PC-9 (cell line): ENCODE measurements at regions not wholly inside any gene's neighbourhood (a gene's known extent, or its start where the extent isn't known, plus 50 kb on each side); places are given as distances from the start of the nearest gene placed in this dataset.
"Not testable (repeated sequence)": the region's sequence is repeated elsewhere in the genome, so short reads cannot be mapped to it uniquely, and the experiment has no call there.

Experiments
- BruUV-seq: library from RNA; stranded (reverse); fragments of 400-500 nt; replicated peaks from 2 replicates; lab custom pipeline; 2021; lab: Mats Ljungman, UMichigan
- CTCF ChIA-PET: fragments of 300-600 bp; sonication (Branson Sonifier 250); formaldehyde crosslinking; loops from one replicate; lab custom pipeline; 2022; ENCODE audit warnings: antibody characterized with exemption; lab: Charles Lee
- POLR2A ChIA-PET: fragments of 300-600 bp; sonication (Branson Sonifier 250); formaldehyde crosslinking; loops from one replicate; lab custom pipeline; 2022; ENCODE audit warnings: antibody characterized with exemption; ENCODE audit not compliant: unreplicated experiment; lab: Charles Lee
- DNase-seq, 2 experiments: peaks; one replicate each; pipeline versions ENCODE4 v3.0.0 to v3.0.0-alpha.2; 2015 to 2022; ENCODE audit warnings: mixed read lengths in 1 of 2
- H2AFZ ChIP-seq: fragments of 200-600 bp; sonication (generic); 2 replicates; pipeline ENCODE4 v1.8.1; 2017; ENCODE audit warnings: antibody characterized with exemption
- H3F3A ChIP-seq: fragments of 200-600 bp; sonication (generic); 2 replicates; pipeline ENCODE4 v1.8.1; 2017; ENCODE audit warnings: antibody characterized with exemption, mild to moderate bottlenecking, low read depth; ENCODE audit not compliant: insufficient read depth
- H3K27ac ChIP-seq: fragments of 200-600 bp; sonication (generic); 2 replicates; pipeline ENCODE4 v1.6.1; 2016; ENCODE audit warnings: mixed run types
- H3K27me3 ChIP-seq: fragments of 200-600 bp; sonication (generic); 2 replicates; pipeline ENCODE4 v1.6.1; 2016; ENCODE audit warnings: low read depth, mixed run types; ENCODE audit not compliant: insufficient read depth
- H3K36me3 ChIP-seq: fragments of 200-600 bp; sonication (generic); 2 replicates; pipeline ENCODE4 v1.6.1; 2016; ENCODE audit warnings: low read depth, mixed run types
- H3K4me1 ChIP-seq: fragments of 200-600 bp; sonication (generic); replicated peaks from 2 replicates; pipeline ENCODE4 v1.6.1; 2016; ENCODE audit warnings: mixed run types; ENCODE audit not compliant: insufficient read depth
- H3K4me2 ChIP-seq: fragments of 200-600 bp; sonication (generic); 2 replicates; pipeline ENCODE4 v1.6.1; 2017; ENCODE audit warnings: mixed run types
- H3K4me3 ChIP-seq: fragments of 200-600 bp; sonication (generic); 2 replicates; pipeline ENCODE4 v1.6.1; 2016; ENCODE audit warnings: mixed run types
- H3K79me2 ChIP-seq: fragments of 200-600 bp; sonication (generic); 2 replicates; pipeline ENCODE4 v1.6.1; 2017; ENCODE audit warnings: low read depth, mixed run types
- H3K9me2 ChIP-seq: fragments of 200-600 bp; sonication (generic); 2 replicates; pipeline ENCODE4 v1.8.1; 2017; ENCODE audit warnings: mild to moderate bottlenecking; ENCODE audit not compliant: insufficient read depth
- H3K9me3 ChIP-seq: fragments of 200-600 bp; sonication (generic); 2 replicates; pipeline ENCODE4 v1.8.1; 2016; ENCODE audit warnings: low read depth; ENCODE audit not compliant: insufficient read depth
- H4K20me1 ChIP-seq: fragments of 200-600 bp; sonication (generic); 2 replicates; pipeline ENCODE4 v1.8.1; 2017; ENCODE audit not compliant: insufficient read depth
- CTCF ChIP-seq: fragments of 200-600 bp; sonication (generic); conservative IDR thresholded peaks from 2 replicates; pipeline ENCODE4 v1.6.1; 2017; ENCODE audit warnings: mixed run types, antibody characterized with exemption, mild to moderate bottlenecking, moderate library complexity
- EZH2 ChIP-seq: fragments of 200-600 bp; sonication (generic); IDR thresholded peaks from 2 replicates; pipeline ENCODE4 v1.8.0; 2017; ENCODE audit warnings: antibody characterized with exemption, low read depth
- intact Hi-C: fragments of 100-400 bp; cut with micrococcal nuclease; formaldehyde crosslinking; loops from one replicate; pipeline ENCODE4 v1.10.0; 2022; ENCODE audit not compliant: unreplicated experiment

GRCh38 chr11:87596176-87596575 is 558.4 kb downstream of the TMEM135 start:
- no peaks in the 10 kb centered on the region for H3K9me3 ChIP-seq
- H3K9me2 ChIP-seq = no peaks in the 10 kb centered on the region
- H4K20me1 ChIP-seq = no peaks in the 10 kb centered on the region
- H3K4me3 ChIP-seq = no peak overlapping the region
- no peaks in the 10 kb centered on the region for H3K27me3 ChIP-seq
- no peaks in the 10 kb centered on the region for H3K36me3 ChIP-seq
- no peak overlapping the region for H3K27ac ChIP-seq
- ChIA-PET POLR2A (no interaction called here), CTCF (no interaction called here)
- H3K4me1 ChIP-seq = no peaks in the 10 kb centered on the region
- no peak for TF ChIP-seq EZH2
- TF ChIP-seq CTCF = no peak
- DNase-seq = no peak
- BruUV-seq = no TSS peak
- H2AFZ ChIP-seq = no peak overlapping the region
- no peak overlapping the region for H3K4me2 ChIP-seq
- no peaks in the 10 kb centered on the region for H3K79me2 ChIP-seq
- intact Hi-C loops = no loop called here
- H3F3A ChIP-seq = no peaks in the 10 kb centered on the region

- CTCF ChIA-PET = no interaction called here
- no peaks in the 10 kb centered on the region for H3K27me3 ChIP-seq
- no peak overlapping the region for H3K4me2 ChIP-seq
- no TSS peak for BruUV-seq
- no peaks in the 10 kb centered on the region for H3K36me3 ChIP-seq
- H3K4me3 ChIP-seq = no peak overlapping the region
- no peak overlapping the region for H2AFZ ChIP-seq
- H3K9me3 ChIP-seq = no peaks in the 10 kb centered on the region
- TF ChIP-seq EZH2 (no peak), CTCF (no peak)
- POLR2A ChIA-PET = no interaction called here
- H3K9me2 ChIP-seq = no peaks in the 10 kb centered on the region
- intact Hi-C loops = no loop called here
- no peaks in the 10 kb centered on the region for H3K79me2 ChIP-seq
- H4K20me1 ChIP-seq = no peaks in the 10 kb centered on the region
- no peak for DNase-seq
- H3F3A ChIP-seq = no peaks in the 10 kb centered on the region
- no peak overlapping the region for H3K27ac ChIP-seq
- H3K4me1 ChIP-seq = no peaks in the 10 kb centered on the region
Measured at GRCh38 chr11:87589082-87589481, 551.3 kb downstream of the TMEM135 start.

- H3K4me2 ChIP-seq, intact Hi-C loops, H3K27ac ChIP-seq, H2AFZ ChIP-seq, POLR2A ChIA-PET, H3K36me3 ChIP-seq, DNase-seq, H3K4me1 ChIP-seq, H4K20me1 ChIP-seq, H3K79me2 ChIP-seq, H3F3A ChIP-seq, H3K9me3 ChIP-seq, H3K27me3 ChIP-seq, CTCF ChIA-PET, H3K9me2 ChIP-seq, BruUV-seq, H3K4me3 ChIP-seq: not testable (repeated sequence)
Measured at GRCh38 chr11:87585613-87586012, 547.9 kb downstream of the TMEM135 start.

GRCh38 chr11:87583931-87584330 is 546.2 kb downstream of the TMEM135 start:
- H3K4me2 ChIP-seq = no peak overlapping the region

More at GRCh38 chr11:87583931-87584330, 546.2 kb downstream of the TMEM135 start:
- no peak overlapping the region for H3K27ac ChIP-seq
- intact Hi-C loops = no loop called here
- no TSS peak for BruUV-seq
- no peak overlapping the region for H3K4me3 ChIP-seq
- no peak for DNase-seq
- no peaks in the 10 kb centered on the region for H3K36me3 ChIP-seq
- ChIA-PET CTCF (no interaction called here), POLR2A (no interaction called here)
- H4K20me1 ChIP-seq = no peaks in the 10 kb centered on the region
- H3K9me3 ChIP-seq = no peaks in the 10 kb centered on the region
- H3K9me2 ChIP-seq = no peaks in the 10 kb centered on the region
- no peak overlapping the region for H2AFZ ChIP-seq
- no peaks in the 10 kb centered on the region for H3K4me1 ChIP-seq
- TF ChIP-seq EZH2 = no peak
- no peak for TF ChIP-seq CTCF
- no peaks in the 10 kb centered on the region for H3K79me2 ChIP-seq
- H3F3A ChIP-seq = no peaks in the 10 kb centered on the region
- no peaks in the 10 kb centered on the region for H3K27me3 ChIP-seq
